ENCODE measurements at regions not wholly inside any gene's neighbourhood (a gene's known extent, or its start where the extent isn't known, plus 50 kb on each side); places are given as distances from the start of the nearest gene placed in this dataset.

DNA sequence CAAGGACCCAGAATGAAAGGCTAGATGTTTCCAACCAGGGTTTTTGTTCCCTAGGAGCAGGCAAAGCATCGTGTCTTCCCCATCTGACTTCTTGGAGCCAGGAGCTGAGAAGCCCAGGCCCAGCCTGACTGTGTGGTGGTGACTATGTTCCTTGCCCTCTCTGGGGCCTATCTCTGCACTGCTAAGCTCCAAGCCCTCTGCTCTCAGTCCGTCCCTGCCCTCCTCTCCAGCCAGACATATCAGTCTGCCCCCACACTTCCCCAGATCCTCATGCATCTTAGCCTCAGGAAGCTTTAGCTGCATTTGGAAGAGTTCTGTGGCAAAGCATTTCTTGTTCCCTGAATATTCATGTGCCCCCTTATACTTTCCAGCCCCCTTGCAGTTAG lies 196.6 kb downstream of the CYP26B1 start:
- no peak for DNase-seq

DNA sequence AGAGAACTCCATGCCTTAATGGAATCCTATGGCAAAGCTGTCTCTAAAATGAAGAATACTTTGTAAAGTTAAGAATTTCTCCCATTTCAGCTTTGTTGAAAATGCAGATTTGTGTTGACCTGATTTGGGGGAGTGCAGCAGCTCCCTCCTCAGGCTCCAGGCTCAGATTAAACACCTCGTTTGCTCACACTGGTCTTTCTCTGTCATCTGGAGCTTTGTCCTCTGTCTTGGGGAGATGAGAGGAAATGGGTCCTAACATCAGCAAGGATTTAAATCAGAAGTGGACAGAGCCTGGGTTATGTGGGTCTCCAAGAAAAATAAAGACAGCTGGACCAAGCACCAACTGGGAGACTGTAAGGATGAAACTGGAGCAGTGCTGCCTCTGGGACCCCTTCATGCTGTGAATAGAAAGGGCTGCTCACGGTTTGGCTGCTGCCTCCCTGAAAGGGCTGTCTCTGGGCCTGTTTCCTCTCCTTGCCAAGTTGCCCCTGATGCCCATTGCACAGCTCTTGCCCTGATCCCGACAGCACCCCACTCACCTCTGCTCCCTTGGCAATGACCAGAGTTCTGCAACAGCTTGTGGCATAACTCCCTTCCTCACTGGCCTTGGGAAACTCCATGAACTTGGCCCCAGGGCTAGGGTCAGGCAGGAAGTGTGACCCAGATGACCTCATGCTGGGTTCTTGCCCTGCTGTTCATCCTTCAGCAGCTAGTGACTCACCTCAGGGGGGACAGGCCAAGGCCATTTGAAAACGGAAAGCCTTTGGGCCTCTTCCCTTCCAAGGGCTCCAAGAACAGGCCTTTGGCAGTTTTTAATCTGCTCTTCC lies 197.2 kb downstream of the CYP26B1 start:
- DNase-seq = no peak

- no peak for DNase-seq
Observed at GRCh38 chr2:71949537-71949798, 198.2 kb downstream of the CYP26B1 start.

- no peak for DNase-seq
Observed at GRCh38 chr2:71948781-71949536, 198.7 kb downstream of the CYP26B1 start.

DNA sequence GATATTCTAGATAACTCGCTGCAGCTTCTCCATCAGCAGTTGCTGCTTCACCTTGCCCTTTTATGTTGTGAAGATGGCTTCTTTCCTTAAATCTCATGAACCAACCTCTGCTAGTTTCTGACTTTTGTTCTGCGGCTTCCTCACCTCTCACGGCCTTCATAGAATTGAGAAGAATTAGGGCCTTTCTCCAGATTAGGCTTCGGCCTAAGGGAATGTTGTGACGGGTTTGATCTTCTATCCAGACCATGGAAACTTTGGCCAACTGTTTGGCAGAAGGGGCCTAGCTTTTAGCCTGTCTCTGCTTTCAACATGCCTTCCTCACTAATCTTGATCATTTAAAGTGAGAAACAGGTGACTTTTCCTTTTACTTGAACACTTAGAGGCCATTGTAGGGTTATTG lies 199.9 kb downstream of the CYP26B1 start:
- DNase-seq = no peak

DNA sequence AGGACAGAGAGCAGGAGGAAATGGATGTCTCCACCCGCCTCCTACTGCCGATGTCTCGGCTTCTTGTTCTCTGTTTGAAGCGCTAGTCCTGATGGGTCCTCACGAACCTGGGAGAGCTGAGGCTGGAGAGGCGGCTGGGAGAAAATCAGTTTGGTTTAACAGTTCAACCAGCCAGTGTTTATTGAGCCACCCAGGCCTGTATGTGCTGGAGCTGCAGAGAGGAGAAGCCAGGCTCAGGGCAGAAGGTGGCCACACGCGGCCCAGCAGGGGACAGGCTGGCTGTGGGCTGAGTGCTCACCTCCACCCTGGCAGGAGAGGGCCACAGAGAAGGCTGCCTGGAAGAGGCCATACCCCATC lies 202.1 kb downstream of the CYP26B1 start:
- no peak for DNase-seq

DNA sequence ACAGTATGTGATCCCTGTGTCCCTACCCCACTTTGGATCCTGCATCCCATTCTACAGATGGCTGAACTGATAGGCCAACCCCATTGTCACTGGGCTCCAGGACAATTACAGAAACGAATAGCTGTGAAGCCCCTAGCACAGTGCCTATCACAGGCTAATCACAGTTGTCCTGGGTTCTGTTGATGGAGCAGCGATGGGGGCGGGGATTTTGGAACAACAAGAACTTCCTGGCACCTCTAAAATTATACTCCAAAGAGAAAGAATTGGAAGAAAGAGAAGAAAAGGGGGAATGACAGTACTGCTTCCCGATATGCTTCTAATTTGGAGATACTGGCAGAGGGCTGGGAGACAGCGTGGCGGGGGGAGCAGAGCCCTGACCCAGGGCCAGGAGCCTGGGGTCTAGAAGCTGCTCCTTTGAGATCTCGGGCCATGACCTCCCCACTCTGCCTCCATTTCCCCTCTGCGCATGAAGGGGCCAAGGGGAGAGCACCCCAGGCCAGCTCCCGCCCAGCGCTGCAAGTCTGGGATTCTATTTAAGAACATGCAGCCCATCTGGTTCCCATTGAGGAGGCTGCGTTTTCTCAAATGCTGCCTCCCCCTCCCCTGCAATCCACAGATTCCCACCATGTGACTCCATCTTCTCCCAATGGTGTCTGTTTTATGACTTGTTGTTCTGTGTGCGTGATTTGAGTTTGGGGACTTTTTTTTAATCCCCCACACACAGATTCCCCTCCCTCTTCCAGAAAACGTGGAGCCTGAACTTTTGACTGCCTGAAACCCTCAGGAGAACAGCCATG lies 202.7 kb downstream of the CYP26B1 start:
- no peak for DNase-seq

GRCh38 chr2:71944183-71944550 lies 203.5 kb downstream of the CYP26B1 start:
- no peak for DNase-seq

DNA sequence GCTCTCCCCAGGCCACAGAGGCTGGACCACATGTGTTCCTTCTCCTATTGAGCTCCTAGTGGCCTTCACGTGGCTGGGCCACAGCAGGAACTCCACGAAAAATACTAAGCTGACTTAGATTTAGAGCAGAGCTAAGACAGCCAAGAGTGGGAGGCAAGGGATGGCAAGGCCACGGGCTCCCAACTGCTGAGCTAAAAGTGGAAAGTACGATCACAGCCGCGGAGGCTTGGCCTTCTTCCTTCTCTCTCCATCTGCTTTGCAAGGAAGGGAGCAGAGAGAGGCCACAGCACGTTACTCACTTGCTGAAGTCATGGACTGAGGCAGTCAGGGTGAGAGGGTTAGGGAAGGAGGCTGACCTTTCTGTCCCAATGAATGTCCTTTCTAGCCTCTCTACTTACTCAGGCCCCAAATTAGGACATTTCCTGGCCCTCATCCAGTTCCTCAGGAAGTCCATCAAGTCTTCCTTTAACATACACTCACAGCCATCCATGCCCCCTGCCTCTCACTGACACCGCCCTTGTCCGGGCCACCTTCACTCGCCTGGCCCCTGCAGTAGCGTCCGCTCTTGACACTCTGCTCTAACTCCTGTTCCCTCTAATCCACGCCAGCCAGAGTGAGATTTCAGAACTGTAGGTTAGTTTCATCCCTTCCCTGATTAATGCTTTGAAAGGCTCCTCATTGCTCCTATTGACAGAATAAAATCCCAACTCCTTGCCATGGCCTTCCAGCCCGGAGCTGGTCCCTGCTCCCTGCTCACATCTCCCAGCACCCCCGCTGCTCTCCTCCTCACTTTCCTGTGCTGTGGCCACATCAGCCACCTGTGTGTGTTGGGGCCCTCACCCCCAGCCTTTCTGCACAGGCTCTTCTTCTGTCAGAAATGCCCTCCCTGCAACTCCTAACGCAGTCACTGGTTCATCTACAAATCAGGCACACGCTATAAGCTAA lies 204.2 kb downstream of the CYP26B1 start:
- DNase-seq = no peak

DNA sequence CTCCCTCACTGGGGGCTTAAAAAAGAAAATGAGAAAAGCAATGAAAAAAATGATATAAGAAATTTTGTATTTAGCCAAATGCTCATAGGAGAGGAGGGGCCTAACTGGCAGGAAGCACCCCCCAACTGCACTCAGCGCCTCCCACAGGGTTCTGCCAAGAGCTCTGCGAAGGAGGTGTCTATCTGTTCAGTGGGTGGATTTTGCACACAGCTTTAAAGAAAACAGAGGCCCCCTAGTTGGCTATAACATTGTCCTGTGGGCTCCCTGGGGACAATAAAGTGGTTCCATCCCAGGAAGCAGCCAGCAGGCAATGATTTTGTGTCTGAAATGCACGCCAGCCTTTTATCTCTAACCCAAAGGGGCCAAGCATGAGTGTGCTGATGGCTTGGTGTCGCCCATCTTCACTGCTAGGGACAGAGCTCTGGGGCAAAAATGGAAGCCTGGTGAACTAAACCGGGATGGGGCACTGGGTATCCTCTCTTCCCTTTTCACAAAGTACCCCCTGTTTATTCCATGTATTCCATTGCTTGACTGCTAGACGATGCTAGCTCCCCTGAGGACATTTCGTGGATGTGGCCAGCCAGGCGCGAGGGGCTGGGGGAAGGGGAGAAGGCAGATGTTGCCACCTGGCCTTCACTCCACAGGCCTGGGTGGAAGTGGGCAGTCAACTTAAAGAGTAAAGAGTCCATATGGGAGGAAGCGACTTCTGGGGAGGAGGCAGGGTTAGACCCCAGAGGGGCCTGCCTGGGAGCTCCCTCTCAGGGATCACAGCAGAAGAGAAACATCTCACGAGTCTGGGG lies 205.7 kb downstream of the CYP26B1 start:
- no peak for DNase-seq

GRCh38 chr2:71940695-71941094 lies 207.0 kb downstream of the CYP26B1 start:
- no peak for DNase-seq

- DNase-seq = no peak
Observed at GRCh38 chr2:71939588-71940535, 207.8 kb downstream of the CYP26B1 start.

DNA sequence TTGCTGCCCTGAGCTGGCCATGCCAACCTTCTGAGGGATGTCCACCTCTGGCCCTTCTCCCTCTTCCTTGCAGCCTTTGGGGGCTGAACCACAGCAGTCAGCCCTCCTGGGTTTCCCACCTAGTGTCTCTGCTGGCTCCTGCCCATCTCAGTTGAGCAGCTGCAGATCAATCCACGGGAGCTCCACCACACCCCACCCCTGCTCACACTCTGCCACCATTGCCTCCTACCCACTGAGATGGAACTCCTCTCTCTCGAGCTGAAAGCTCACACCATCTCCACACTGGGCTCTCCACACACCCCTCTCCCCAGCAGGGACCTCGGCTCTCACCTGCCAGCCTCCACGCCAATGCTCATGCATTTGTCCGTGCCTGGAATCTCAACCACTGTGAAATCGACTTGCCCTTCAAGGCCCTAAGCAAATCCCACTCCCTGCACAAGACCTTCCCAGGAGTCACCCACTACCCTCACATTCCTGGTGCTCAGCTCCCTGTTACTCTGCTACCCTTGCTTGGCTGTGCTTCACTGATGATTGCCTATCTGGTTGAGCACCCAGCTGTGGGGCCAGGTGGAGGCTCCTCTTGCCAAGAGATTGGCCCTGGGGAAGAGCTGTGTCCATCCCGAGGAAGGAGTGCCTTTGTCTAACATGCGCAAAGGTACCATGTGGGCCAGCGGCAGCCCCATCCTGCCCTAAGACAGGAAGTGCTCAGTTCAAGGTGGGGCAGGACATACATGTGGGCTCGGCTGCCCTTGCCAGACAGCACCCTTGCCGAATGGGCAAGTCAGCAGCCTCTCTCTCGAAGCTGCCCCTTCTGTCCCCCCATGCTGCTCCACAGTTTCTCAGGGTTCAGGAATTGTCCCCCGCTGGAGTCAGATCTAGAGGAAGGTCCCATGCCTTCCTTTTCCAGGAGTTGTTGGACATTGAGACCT lies 208.7 kb downstream of the CYP26B1 start:
- DNase-seq = no peak

DNA sequence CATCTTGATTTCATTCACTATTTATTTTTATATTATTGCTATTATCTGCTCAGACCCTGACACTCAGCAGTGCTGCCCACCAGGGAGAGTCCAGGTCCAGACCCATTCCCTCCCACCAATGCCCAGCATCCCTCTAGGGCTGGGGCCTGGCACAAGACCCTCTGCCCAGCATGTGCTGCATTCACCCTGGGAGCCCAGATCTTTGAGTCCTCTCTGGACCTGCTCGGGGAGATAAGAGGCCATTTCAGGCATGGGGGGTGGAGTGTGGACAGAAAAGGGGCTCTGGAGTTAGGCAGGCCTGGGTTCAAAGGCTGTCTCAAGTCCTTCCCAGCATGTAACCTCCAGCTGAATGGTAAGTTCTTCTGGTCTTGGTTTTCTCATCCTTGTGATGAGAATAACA lies 209.6 kb downstream of the CYP26B1 start:
- DNase-seq = no peak

GRCh38 chr2:71937396-71937795 lies 210.3 kb downstream of the CYP26B1 start:
- no peak for DNase-seq

DNA sequence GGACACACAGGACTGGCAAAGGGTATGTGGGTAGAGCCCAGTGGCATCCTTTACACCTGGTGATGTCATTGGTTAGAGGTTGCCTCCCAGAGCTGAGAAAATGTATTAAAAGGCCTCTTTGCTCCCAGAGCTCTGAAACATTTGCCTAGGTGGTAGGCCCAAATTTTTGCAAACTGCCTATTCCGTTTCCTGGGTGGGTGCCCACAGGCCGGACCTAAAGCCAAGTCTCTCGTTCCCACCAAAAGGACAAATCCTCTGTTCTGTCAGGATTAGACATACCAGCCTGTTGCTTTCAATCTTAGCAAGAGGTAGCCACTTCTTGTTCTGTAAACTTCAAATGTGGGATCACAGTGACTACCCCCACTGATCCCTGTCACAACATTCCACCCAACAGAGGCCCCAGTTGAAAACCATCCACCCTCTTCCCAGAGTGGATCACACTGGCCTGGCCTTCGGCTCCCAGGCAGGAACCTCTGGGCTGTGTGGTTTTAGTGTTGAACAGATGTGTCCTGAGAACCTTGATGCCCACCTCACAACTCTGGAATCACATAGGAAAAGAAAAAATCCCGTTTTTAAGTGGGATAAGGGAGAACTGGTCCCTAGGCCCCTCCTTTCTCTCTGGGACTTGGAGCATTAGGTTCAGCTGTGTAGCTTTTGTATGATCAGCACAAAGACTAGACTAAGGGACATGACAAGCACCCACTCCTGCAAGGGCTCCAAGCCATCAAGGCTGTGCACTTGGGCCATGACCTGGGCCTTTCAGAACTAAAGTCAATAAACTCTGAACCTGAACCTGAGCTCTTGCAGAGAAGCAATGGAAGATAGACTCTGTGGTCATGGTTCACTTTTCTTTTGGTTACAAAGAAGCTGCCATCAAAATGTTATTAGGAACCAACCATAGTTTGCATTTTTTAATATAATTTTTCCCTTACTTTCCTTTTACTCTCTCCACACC lies 211.3 kb downstream of the CYP26B1 start:
- DNase-seq = no peak

- DNase-seq = no peak
Observed at GRCh38 chr2:71935262-71935848, 212.3 kb downstream of the CYP26B1 start.
